ENCODE measurements at regions not wholly inside any gene's neighbourhood (a gene's known extent, or its start where the extent isn't known, plus 50 kb on each side); places are given as distances from the start of the nearest gene placed in this dataset.

- TF ChIP-seq CTCF (IDR thresholded peaks at IDR 0.05) (no peak), POLR2AphosphoS5 (IDR thresholded peaks at IDR 0.05) (no peak), EP300 (IDR thresholded peaks at IDR 0.05) (no peak)
Measured at GRCh38 chr3:16663854-16664712, 58.9 kb upstream of the DAZL start.
